NCI-H774 (cell line): ENCODE measurements at regions not wholly inside any gene's neighbourhood (a gene's known extent, or its start where the extent isn't known, plus 50 kb on each side); places are given as distances from the start of the nearest gene placed in this dataset.
"Not testable (repeated sequence)": the region's sequence is repeated elsewhere in the genome, so short reads cannot be mapped to it uniquely, and the experiment has no call there.

Source experiments
- DNase-seq: peaks from one replicate; lab custom pipeline; 2025; lab: John Stamatoyannopoulos, UW

GRCh38 chr6:120805276-120805675 lies 529.0 kb downstream of the TBC1D32 start:
- no peak for DNase-seq

GRCh38 chr6:120804612-120805011 lies 529.7 kb downstream of the TBC1D32 start:
- DNase-seq = no peak

- no peak for DNase-seq
These were observed 547.6 kb downstream of the TBC1D32 start for GRCh38 chr6:120786682-120787081.

- DNase-seq = no peak
These were observed 548.0 kb downstream of the TBC1D32 start for GRCh38 chr6:120786256-120786655.

- DNase-seq = no peak
These were observed 548.7 kb downstream of the TBC1D32 start for GRCh38 chr6:120785459-120786086.

- DNase-seq = no peak
These were observed 554.8 kb downstream of the TBC1D32 start for GRCh38 chr6:120779441-120779840.

- DNase-seq = no peak
These were observed 558.6 kb downstream of the TBC1D32 start for GRCh38 chr6:120775698-120776097.

- no peak for DNase-seq
These were observed 560.0 kb downstream of the TBC1D32 start for GRCh38 chr6:120774275-120774674.

- DNase-seq = no peak
These were observed 563.3 kb downstream of the TBC1D32 start for GRCh38 chr6:120771019-120771418.

- no peak for DNase-seq
These were observed 570.0 kb downstream of the TBC1D32 start for GRCh38 chr6:120764312-120764711.

- no peak for DNase-seq
These were observed 574.7 kb downstream of the TBC1D32 start for GRCh38 chr6:120759570-120759969.

- DNase-seq = not testable (repeated sequence)
These were observed 585.7 kb downstream of the TBC1D32 start for GRCh38 chr6:120748574-120748973.

- DNase-seq = no peak
These were observed 597.5 kb downstream of the TBC1D32 start for GRCh38 chr6:120736740-120737139.

- DNase-seq = no peak
These were observed 598.6 kb downstream of the TBC1D32 start for GRCh38 chr6:120735641-120736040.

- DNase-seq = no peak
These were observed 623.0 kb downstream of the TBC1D32 start for GRCh38 chr6:120711255-120711654.

- DNase-seq = no peak
These were observed 634.3 kb downstream of the TBC1D32 start for GRCh38 chr6:120700001-120700400.

- no peak for DNase-seq
These were observed 647.8 kb downstream of the TBC1D32 start for GRCh38 chr6:120686492-120686891.

GRCh38 chr6:120682145-120682544 lies 652.1 kb downstream of the TBC1D32 start:
- DNase-seq = no peak

GRCh38 chr6:120681204-120681603 lies 653.1 kb downstream of the TBC1D32 start:
- no peak for DNase-seq

- no peak for DNase-seq
These were observed 658.4 kb downstream of the TBC1D32 start for GRCh38 chr6:120675886-120676285.

GRCh38 chr6:120671519-120671918 lies 662.8 kb downstream of the TBC1D32 start:
- no peak for DNase-seq

GRCh38 chr6:120652506-120652905 lies 681.8 kb downstream of the TBC1D32 start:
- no peak for DNase-seq

- DNase-seq = no peak
These were observed 685.6 kb downstream of the TBC1D32 start for GRCh38 chr6:120648713-120649112.

GRCh38 chr6:120646101-120646500 lies 688.2 kb downstream of the TBC1D32 start:
- no peak for DNase-seq
